ENCODE measurements at regions not wholly inside any gene's neighbourhood (a gene's known extent, or its start where the extent isn't known, plus 50 kb on each side); places are given as distances from the start of the nearest gene placed in this dataset.

DNA sequence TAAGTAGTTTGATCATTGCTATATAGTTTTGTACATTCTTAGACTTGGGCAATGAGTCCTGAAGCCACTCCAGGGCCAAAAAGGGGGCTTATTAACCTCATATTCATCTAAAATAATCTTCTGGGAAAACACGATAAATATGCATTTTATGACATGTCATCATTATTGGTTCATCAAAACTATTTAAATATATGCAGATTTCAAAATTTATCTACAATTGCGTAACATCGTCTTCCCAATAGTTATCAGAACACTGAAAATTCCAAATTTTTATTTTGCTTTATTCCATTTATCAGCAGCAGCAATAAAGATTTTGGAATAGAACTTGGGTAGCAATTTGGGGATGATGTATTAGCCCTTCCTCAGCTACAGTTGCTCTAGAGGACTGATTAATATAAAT, 550.0 kb downstream of the IQCM start:
- Histone ChIP-seq H3K4me3 (ENCODE audit: low read length) (no peak overlapping the region), H3K4me1 (ENCODE audit: control insufficient read depth, low read depth, low read length) (no peaks in the 10 kb centered on the region), H3K9me3 (ENCODE audit: control insufficient read depth, low read depth, low read length) (no peaks in the 10 kb centered on the region), H3K36me3 (ENCODE audit: control insufficient read depth, low read depth, low read length) (no peaks in the 10 kb centered on the region), H3K27me3 (ENCODE audit: control insufficient read depth, insufficient read depth, low read length) (no peaks in the 10 kb centered on the region), H3K9ac (ENCODE audit: low read length) (no peak overlapping the region), H3K27ac (ENCODE audit: low read length) (no peak overlapping the region)

DNA sequence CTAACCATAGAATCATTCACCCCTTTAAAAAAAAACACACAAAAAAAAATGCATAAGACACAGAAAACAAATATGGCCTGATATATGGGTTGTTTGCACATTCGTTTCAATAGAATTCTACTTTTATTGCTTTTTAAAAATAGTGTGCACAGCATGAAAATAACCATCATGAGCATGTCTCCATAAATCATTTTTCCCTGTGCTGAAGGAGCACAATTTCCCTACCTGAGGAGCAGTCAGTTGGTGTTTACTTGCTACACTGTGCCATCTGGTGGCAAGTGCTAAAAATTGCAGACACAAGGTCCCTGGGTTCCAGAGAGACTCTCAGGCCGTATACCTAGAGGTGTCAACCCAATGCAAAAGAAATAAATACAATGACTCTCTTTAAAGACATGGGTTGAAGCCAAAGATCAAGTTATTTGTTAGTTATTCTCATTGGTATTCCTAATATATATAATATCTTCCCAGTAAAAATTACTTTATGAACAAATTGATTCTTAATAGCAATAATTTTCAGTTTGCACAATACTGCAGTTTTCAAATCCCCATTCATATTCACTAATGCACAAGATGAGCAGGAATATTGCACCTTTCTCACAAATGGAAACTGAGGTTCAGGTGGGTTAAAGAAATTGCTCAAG, 551.4 kb downstream of the IQCM start:
- Histone ChIP-seq H3K9ac (ENCODE audit: low read length) (no peak overlapping the region), H3K27ac (ENCODE audit: low read length) (no peak overlapping the region), H3K9me3 (ENCODE audit: control insufficient read depth, low read depth, low read length) (no peaks in the 10 kb centered on the region), H3K4me1 (ENCODE audit: control insufficient read depth, low read depth, low read length) (no peaks in the 10 kb centered on the region), H3K27me3 (ENCODE audit: control insufficient read depth, insufficient read depth, low read length) (no peaks in the 10 kb centered on the region), H3K36me3 (ENCODE audit: control insufficient read depth, low read depth, low read length) (no peaks in the 10 kb centered on the region), H3K4me3 (ENCODE audit: low read length) (no peak overlapping the region)

DNA sequence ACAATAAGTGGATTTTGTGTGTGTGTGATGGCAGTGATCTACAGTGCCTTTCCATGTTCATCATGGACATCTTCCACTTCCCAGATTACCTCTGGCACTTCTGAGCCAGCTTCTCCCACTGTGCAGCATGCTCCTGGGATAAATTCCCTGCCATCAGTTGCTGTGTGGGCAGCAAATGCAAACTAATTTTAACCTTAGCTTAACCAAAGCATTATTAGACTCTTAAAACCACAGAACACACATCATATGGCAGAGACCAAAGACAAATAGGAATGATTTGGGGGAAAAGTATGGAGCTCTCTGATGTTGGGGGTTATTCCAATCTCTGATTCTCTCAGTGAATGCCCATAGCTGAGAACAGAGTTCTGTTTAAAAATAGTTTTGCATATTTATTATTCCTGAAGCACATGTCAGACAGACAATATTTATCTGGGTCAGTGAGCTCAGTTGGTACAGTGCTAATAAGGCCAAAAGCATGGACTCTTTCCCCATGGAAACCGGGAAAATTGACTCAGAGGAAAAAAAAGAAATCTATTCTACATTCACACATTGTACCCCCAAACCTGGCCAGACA, 567.4 kb downstream of the IQCM start:
- Histone ChIP-seq H3K9ac (ENCODE audit: low read length) (no peak overlapping the region), H3K4me1 (ENCODE audit: control insufficient read depth, low read depth, low read length) (no peaks in the 10 kb centered on the region), H3K4me3 (ENCODE audit: low read length) (no peak overlapping the region), H3K27me3 (ENCODE audit: control insufficient read depth, insufficient read depth, low read length) (no peaks in the 10 kb centered on the region), H3K9me3 (ENCODE audit: control insufficient read depth, low read depth, low read length) (no peaks in the 10 kb centered on the region), H3K27ac (ENCODE audit: low read length) (no peak overlapping the region), H3K36me3 (ENCODE audit: control insufficient read depth, low read depth, low read length) (no peaks in the 10 kb centered on the region)

DNA sequence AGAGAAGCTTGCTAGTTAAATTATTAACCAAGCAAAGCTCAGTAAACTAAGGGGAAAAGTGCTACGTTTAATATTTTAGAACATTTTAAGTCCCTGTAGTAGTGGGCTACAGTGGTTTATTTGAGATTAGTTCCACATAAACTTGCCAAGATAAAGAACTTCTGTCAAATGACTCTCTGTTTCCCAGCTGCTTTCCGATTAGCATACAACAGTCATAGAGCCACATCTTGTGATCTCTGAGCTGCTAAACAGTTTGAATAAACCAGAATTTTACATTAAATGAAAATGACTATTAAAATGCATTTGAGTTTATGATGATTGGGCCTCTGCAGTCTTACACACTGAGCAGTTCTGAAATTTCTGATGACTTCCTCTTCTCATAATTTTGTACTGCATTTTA, 568.5 kb downstream of the IQCM start:
- no peaks in the 10 kb centered on the region for H3K9me3 ChIP-seq (ENCODE audit: control insufficient read depth, low read depth, low read length)
- H3K4me1 ChIP-seq (ENCODE audit: control insufficient read depth, low read depth, low read length): no peaks in the 10 kb centered on the region
- no peaks in the 10 kb centered on the region for H3K36me3 ChIP-seq (ENCODE audit: control insufficient read depth, low read depth, low read length)
- no peak overlapping the region for H3K27ac ChIP-seq (ENCODE audit: low read length)
- no peaks in the 10 kb centered on the region for H3K27me3 ChIP-seq (ENCODE audit: control insufficient read depth, insufficient read depth, low read length)
- H3K4me3 ChIP-seq (ENCODE audit: low read length): no peak overlapping the region
- no peak overlapping the region for H3K9ac ChIP-seq (ENCODE audit: low read length)

DNA sequence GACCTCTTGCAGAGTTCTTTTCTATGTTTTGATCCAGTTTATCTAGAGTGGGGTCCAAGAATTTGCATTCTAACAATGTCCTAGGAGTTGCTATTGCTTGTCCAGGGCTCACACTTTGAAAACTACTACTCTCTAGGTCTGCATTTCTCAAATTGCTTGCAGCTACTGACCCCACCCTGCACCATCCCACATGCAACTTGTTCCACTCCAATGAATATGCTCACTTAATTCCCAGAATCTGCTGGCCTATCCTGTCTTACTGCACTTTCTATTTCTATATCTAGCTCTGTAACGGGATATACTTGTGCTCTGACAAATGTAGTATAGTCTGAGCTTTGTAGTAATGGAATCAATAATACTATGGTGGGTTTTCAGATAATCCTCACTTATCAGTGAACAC, 570.3 kb downstream of the IQCM start:
- H3K27ac ChIP-seq (ENCODE audit: low read length): no peak overlapping the region
- no peaks in the 10 kb centered on the region for H3K4me1 ChIP-seq (ENCODE audit: control insufficient read depth, low read depth, low read length)
- no peaks in the 10 kb centered on the region for H3K9me3 ChIP-seq (ENCODE audit: control insufficient read depth, low read depth, low read length)
- H3K9ac ChIP-seq (ENCODE audit: low read length): no peak overlapping the region
- no peaks in the 10 kb centered on the region for H3K27me3 ChIP-seq (ENCODE audit: control insufficient read depth, insufficient read depth, low read length)
- no peaks in the 10 kb centered on the region for H3K36me3 ChIP-seq (ENCODE audit: control insufficient read depth, low read depth, low read length)
- H3K4me3 ChIP-seq (ENCODE audit: low read length): no peak overlapping the region

DNA sequence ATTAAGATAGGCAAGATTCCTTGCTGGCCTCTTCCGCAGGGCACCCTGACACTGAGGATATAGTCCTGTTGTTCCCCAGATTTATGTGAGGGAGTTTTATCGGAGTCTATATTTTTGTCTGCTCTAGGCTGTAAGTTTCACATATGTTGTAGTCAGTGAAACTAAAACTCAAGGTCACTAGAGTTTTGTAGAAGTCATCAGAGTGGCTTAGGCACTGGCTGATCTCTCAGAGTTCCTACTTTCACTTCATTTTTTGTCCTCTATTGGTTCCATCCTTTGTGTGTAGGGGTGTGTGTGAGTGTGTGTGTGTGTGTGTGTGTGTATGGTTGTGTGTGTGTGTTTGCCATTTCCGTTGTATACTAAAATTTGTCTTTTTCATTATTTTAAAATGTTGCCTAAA, 577.5 kb downstream of the IQCM start:
- Histone ChIP-seq H3K9me3 (ENCODE audit: control insufficient read depth, low read depth, low read length) (no peaks in the 10 kb centered on the region), H3K4me1 (ENCODE audit: control insufficient read depth, low read depth, low read length) (no peaks in the 10 kb centered on the region)

DNA sequence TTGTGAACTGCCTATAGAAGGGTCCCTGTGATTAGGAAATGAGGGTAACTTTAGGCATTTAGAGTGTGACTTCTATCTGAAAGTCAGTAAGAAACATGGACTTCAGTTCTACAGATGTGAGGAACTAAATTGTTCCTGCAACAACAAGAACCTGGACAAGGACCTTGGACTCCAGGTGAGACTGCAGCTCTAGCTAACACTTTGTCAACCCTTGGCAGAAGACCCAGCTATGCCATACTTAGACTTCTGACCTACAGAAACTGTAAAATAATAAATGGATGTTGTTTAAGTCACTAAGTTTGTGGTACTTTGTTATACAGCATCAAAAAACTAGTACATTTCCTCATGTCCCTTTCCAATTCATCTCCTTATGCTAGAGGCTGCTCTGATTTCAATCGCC, 580.8 kb downstream of the IQCM start:
- Histone ChIP-seq H3K27ac (ENCODE audit: low read length) (no peak overlapping the region), H3K4me1 (ENCODE audit: control insufficient read depth, low read depth, low read length) (no peaks in the 10 kb centered on the region), H3K4me3 (ENCODE audit: low read length) (no peak overlapping the region), H3K9ac (ENCODE audit: low read length) (no peak overlapping the region), H3K27me3 (ENCODE audit: control insufficient read depth, insufficient read depth, low read length) (no peaks in the 10 kb centered on the region), H3K9me3 (ENCODE audit: control insufficient read depth, low read depth, low read length) (no peaks in the 10 kb centered on the region), H3K36me3 (ENCODE audit: control insufficient read depth, low read depth, low read length) (no peaks in the 10 kb centered on the region)

More for the DNA sequence above, 577.5 kb downstream of the IQCM start:
- Histone ChIP-seq H3K9ac (ENCODE audit: low read length) (no peak overlapping the region), H3K27ac (ENCODE audit: low read length) (no peak overlapping the region), H3K4me3 (ENCODE audit: low read length) (no peak overlapping the region), H3K27me3 (ENCODE audit: control insufficient read depth, insufficient read depth, low read length) (no peaks in the 10 kb centered on the region), H3K36me3 (ENCODE audit: control insufficient read depth, low read depth, low read length) (no peaks in the 10 kb centered on the region)

DNA sequence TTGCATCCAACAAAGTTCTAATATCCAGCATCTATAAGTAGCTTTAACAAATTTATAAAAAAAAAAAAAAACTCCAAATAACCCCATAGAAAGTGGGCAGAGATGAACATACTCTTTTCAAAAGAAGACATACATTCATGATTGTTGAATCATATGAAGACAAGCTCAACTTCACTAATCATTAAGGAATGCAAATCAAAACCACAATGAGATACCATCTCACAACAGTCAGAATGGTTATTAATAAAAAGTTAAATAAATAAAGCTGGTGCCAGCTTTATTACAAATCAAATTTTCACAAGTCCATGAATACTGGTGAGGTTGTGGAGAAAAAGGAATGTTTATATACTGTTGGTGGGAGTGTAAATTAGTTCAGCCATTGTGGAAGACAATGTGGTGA, 592.0 kb downstream of the IQCM start:
- Histone ChIP-seq H3K4me3 (ENCODE audit: low read length) (no peak overlapping the region), H3K36me3 (ENCODE audit: control insufficient read depth, low read depth, low read length) (no peaks in the 10 kb centered on the region), H3K9me3 (ENCODE audit: control insufficient read depth, low read depth, low read length) (no peaks in the 10 kb centered on the region), H3K9ac (ENCODE audit: low read length) (no peak overlapping the region), H3K4me1 (ENCODE audit: control insufficient read depth, low read depth, low read length) (no peaks in the 10 kb centered on the region), H3K27me3 (ENCODE audit: control insufficient read depth, insufficient read depth, low read length) (no peaks in the 10 kb centered on the region), H3K27ac (ENCODE audit: low read length) (no peak overlapping the region)

DNA sequence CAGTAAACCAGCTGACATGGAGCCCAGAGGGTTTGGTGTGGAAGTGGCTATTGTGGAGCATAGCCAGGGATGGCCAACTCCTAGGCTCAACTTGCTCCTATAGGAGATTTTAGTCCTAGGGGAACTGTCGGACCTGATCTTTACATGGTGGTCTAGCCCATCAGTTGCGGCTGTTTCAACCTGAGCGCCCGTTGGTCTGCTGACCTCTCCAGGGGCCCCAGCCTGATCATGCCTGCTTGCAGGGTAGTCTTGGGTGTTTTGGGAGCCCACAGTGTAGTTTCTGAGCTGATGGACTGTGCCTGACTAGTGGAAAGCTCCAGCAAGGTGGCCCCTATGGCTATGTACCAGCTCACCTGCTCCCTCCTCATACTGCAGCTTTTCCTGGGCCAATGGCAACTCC, 597.0 kb downstream of the IQCM start:
- Histone ChIP-seq H3K27me3 (ENCODE audit: control insufficient read depth, insufficient read depth, low read length) (no peaks in the 10 kb centered on the region), H3K36me3 (ENCODE audit: control insufficient read depth, low read depth, low read length) (no peaks in the 10 kb centered on the region), H3K4me3 (ENCODE audit: low read length) (no peak overlapping the region), H3K9me3 (ENCODE audit: control insufficient read depth, low read depth, low read length) (no peaks in the 10 kb centered on the region), H3K9ac (ENCODE audit: low read length) (no peak overlapping the region), H3K4me1 (ENCODE audit: control insufficient read depth, low read depth, low read length) (no peaks in the 10 kb centered on the region), H3K27ac (ENCODE audit: low read length) (no peak overlapping the region)

DNA sequence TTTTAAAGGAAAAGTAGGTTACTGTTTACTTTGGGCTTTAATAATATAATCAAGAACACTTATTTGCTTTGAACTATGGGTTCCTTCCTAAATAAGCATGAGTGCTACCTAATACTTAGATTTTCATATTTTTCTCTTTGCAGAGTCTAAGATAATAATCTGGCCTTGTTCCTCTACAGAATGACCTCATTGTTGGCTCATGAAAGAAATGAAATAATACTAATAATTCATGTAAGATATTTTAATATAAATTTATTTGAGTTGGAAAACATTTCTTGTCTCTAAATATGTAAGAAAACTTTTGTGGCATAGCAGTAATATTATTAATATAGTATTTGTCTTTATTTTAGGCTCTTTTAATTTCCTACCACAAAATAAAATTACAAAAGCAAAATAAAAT, 601.3 kb downstream of the IQCM start:
- no peaks in the 10 kb centered on the region for H3K4me1 ChIP-seq (ENCODE audit: control insufficient read depth, low read depth, low read length)
- H3K27ac ChIP-seq (ENCODE audit: low read length): no peak overlapping the region
- H3K36me3 ChIP-seq (ENCODE audit: control insufficient read depth, low read depth, low read length): no peaks in the 10 kb centered on the region
- H3K4me3 ChIP-seq (ENCODE audit: low read length): no peak overlapping the region
- no peaks in the 10 kb centered on the region for H3K9me3 ChIP-seq (ENCODE audit: control insufficient read depth, low read depth, low read length)
- no peak overlapping the region for H3K9ac ChIP-seq (ENCODE audit: low read length)
- no peaks in the 10 kb centered on the region for H3K27me3 ChIP-seq (ENCODE audit: control insufficient read depth, insufficient read depth, low read length)

DNA sequence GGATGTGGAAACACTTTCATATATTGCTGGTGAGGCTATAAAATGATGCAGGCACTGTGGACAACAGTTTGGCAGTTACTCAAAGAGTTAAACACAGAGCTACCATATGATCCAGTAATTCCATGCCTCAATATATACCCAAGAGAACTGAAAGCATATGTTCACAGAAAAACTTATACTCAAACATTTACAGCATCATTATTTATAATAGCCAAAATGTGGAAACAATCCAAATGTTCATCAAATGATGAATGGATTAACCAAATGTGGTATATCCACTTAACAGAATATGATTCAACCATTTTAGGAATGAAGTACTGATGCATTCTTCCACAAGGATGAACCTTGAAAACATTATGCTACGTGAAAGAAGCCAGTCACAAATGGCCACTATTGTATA, 603.8 kb downstream of the IQCM start:
- Histone ChIP-seq H3K4me3 (ENCODE audit: low read length) (no peak overlapping the region), H3K27ac (ENCODE audit: low read length) (no peak overlapping the region), H3K9me3 (ENCODE audit: control insufficient read depth, low read depth, low read length) (no peaks in the 10 kb centered on the region), H3K27me3 (ENCODE audit: control insufficient read depth, insufficient read depth, low read length) (no peaks in the 10 kb centered on the region), H3K36me3 (ENCODE audit: control insufficient read depth, low read depth, low read length) (no peaks in the 10 kb centered on the region), H3K4me1 (ENCODE audit: control insufficient read depth, low read depth, low read length) (no peaks in the 10 kb centered on the region), H3K9ac (ENCODE audit: low read length) (no peak overlapping the region)

DNA sequence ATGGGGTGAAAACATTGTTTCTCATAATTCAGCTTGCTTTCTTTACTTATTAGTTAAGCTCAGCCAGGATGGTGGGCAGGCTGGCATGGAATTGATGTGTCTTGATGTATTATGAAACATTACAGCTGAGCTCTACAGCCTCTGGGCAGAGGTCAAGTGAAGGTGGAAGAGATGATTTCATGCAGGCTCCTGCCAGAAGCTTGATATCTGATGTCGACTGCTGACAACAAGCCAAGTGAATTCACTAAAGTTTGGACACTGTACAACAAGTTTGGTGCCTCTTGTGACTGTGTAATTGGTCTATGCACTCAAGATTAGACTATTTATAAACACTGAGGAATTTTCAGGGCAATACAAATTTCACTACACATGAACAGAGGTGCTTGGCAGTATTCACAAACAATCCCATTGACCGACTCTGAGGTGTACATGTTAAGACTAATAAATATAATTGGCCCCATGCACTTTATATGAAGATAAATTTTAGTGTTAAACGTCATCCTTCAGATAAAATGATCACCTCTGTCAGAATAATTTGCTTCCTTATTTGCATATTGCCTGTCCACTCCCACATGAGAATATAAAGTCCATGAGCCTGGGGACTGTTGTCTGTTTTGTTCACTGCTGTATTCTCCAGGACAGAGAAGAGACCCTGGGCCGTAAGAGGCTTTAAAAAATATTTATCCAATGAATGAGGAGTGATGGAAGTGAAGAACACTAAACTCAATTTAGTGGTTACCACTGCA, 612.2 kb downstream of the IQCM start:
- Histone ChIP-seq H3K36me3 (ENCODE audit: control insufficient read depth, low read depth, low read length) (no peaks in the 10 kb centered on the region), H3K27me3 (ENCODE audit: control insufficient read depth, insufficient read depth, low read length) (no peaks in the 10 kb centered on the region), H3K9ac (ENCODE audit: low read length) (no peak overlapping the region), H3K27ac (ENCODE audit: low read length) (no peak overlapping the region), H3K4me3 (ENCODE audit: low read length) (no peak overlapping the region), H3K4me1 (ENCODE audit: control insufficient read depth, low read depth, low read length) (no peaks in the 10 kb centered on the region), H3K9me3 (ENCODE audit: control insufficient read depth, low read depth, low read length) (no peaks in the 10 kb centered on the region)

All from iPS-18a (cell line).